ENCODE measurements at regions not wholly inside any gene's neighbourhood (a gene's known extent, or its start where the extent isn't known, plus 50 kb on each side); places are given as distances from the start of the nearest gene placed in this dataset.
"Not testable (repeated sequence)": the region's sequence is repeated elsewhere in the genome, so short reads cannot be mapped to it uniquely, and the experiment has no call there.

DNA sequence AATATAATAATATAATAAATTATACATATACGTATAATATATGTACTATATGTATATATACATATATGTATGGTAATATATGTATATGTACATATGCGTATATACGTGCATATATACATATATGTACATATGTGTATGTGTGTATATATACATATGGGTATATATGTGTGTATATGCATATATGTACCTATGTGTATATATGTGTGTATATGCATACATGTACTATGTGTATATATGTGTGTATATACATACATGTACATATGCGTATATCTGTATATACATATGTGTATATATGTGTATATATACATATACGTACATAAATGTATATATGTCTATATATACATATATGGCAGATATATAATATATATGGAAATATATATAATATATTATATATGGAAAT, 74.8 kb upstream of the ST3GAL6 start:
- no peaks in the 10 kb centered on the region for H3K9me3 Mint-ChIP-seq
- H3K36me3 Mint-ChIP-seq (ENCODE audit: low read depth): no peaks in the 10 kb centered on the region
- no peaks in the 10 kb centered on the region for H3K27me3 Mint-ChIP-seq (ENCODE audit: low read depth)
- intact Hi-C loops (cut with micrococcal nuclease): no loop called here
- no peak for DNase-seq (ENCODE audit: low spot score)
- H3K27ac Mint-ChIP-seq: no peak overlapping the region
- no peaks in the 10 kb centered on the region for H3K4me1 Mint-ChIP-seq (ENCODE audit: low read depth)
- H3K4me3 Mint-ChIP-seq (ENCODE audit: low read depth): no peak overlapping the region

DNA sequence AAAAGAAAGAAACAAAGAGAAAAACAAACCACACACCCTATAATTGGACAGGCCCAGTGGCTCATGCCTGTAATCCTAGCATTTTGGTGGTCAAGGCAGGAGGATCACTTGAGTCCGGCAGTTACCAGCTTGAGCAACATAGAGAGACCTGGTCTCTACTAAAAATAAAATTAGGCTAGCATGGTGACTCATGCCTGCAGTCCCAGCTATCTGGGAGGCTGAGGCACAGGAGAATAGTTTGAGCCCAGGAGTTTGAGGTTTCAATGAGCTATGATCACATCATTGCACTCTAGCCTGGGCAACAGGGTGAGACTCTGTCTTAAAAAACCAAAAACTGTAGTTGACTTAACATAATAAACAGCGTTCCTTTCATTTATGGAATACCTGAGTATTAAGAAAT, 72.3 kb upstream of the ST3GAL6 start:
- no peak overlapping the region for H3K4me3 Mint-ChIP-seq (ENCODE audit: low read depth)
- H3K9me3 Mint-ChIP-seq: no peaks in the 10 kb centered on the region
- no peaks in the 10 kb centered on the region for H3K36me3 Mint-ChIP-seq (ENCODE audit: low read depth)
- intact Hi-C loops (cut with micrococcal nuclease): no loop called here
- no peaks in the 10 kb centered on the region for H3K4me1 Mint-ChIP-seq (ENCODE audit: low read depth)
- no peaks in the 10 kb centered on the region for H3K27me3 Mint-ChIP-seq (ENCODE audit: low read depth)
- DNase-seq (ENCODE audit: low spot score): no peak
- no peak overlapping the region for H3K27ac Mint-ChIP-seq

- Mint-ChIP-seq H3K4me3 (ENCODE audit: low read depth) (no peak overlapping the region), H3K9me3 (no peaks in the 10 kb centered on the region)
- no peak for DNase-seq (ENCODE audit: low spot score)
Observed at GRCh38 chr3:98691897-98692296, 71.2 kb upstream of the ST3GAL6 start.

GRCh38 chr3:98692787-98693473, 70.2 kb upstream of the ST3GAL6 start:
- H3K36me3 Mint-ChIP-seq (ENCODE audit: low read depth): no peaks in the 10 kb centered on the region
- no peaks in the 10 kb centered on the region for H3K4me1 Mint-ChIP-seq (ENCODE audit: low read depth)
- H3K27me3 Mint-ChIP-seq (ENCODE audit: low read depth): no peaks in the 10 kb centered on the region
- no peak for DNase-seq (ENCODE audit: low spot score)
- H3K9me3 Mint-ChIP-seq: no peaks in the 10 kb centered on the region
- H3K27ac Mint-ChIP-seq: no peak overlapping the region
- no peak overlapping the region for H3K4me3 Mint-ChIP-seq (ENCODE audit: low read depth)
- intact Hi-C loops (cut with micrococcal nuclease): no loop called here

More at GRCh38 chr3:98691897-98692296, 71.2 kb upstream of the ST3GAL6 start:
- Mint-ChIP-seq H3K36me3 (ENCODE audit: low read depth) (no peaks in the 10 kb centered on the region), H3K4me1 (ENCODE audit: low read depth) (no peaks in the 10 kb centered on the region), H3K27ac (no peak overlapping the region), H3K27me3 (ENCODE audit: low read depth) (no peaks in the 10 kb centered on the region)
- intact Hi-C loops (cut with micrococcal nuclease): no loop called here

DNA sequence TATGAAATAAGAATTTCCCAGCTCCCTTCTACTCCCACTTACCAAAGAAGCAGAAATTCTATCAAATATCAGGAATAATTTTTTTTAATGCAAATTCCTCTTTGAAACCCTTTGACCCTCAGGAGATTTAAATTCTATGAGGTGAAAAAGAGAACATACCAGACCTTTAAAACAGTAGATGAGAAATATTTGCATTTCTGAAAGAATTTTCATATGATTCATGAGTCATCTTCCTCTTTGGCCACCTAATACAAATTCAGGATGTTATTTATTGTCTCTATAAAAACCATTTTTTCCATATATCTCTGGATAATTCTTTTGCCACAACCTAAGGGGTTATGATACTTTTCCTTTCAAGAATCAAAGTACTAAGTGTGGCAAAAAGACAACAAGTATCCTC, 67.3 kb upstream of the ST3GAL6 start:
- peaks cover 1% of the 10 kb centered on the region for H3K27me3 Mint-ChIP-seq (ENCODE audit: low read depth)
- no peak overlapping the region for H3K27ac Mint-ChIP-seq
- no peak overlapping the region for H3K4me3 Mint-ChIP-seq (ENCODE audit: low read depth)
- H3K4me1 Mint-ChIP-seq (ENCODE audit: low read depth): no peaks in the 10 kb centered on the region
- H3K36me3 Mint-ChIP-seq (ENCODE audit: low read depth): no peaks in the 10 kb centered on the region
- H3K9me3 Mint-ChIP-seq: no peaks in the 10 kb centered on the region
- no peak for DNase-seq (ENCODE audit: low spot score)
- intact Hi-C loops (cut with micrococcal nuclease): no loop called here

DNA sequence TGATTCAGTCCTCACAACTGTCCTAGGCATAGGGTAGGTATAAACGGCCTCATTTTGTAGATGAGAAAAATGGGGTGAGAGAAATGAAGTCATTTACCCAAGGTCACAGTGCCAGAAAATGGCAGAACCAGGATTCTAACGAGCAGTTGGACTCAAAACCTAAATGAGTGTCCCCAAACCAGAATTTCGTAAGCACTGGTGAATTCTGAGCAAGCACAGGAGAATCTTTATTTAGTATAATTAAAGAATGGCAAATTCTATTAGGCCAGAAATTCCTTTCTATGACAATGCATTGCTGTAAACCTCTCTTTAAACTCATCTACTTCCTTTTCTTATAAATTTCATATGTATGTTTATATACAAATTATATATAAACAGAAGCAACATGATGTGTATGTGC, 66.8 kb upstream of the ST3GAL6 start:
- H3K4me1 Mint-ChIP-seq (ENCODE audit: low read depth); H3K4me3 Mint-ChIP-seq (ENCODE audit: low read depth); H3K9me3 Mint-ChIP-seq; H3K27me3 Mint-ChIP-seq (ENCODE audit: low read depth); H3K27ac Mint-ChIP-seq; H3K36me3 Mint-ChIP-seq (ENCODE audit: low read depth); intact Hi-C loops (cut with micrococcal nuclease); DNase-seq (ENCODE audit: low spot score): not testable (repeated sequence)

GRCh38 chr3:98697225-98697624, 65.9 kb upstream of the ST3GAL6 start:
- no peak overlapping the region for H3K27ac Mint-ChIP-seq
- H3K36me3 Mint-ChIP-seq (ENCODE audit: low read depth): no peaks in the 10 kb centered on the region
- peaks cover 1% of the 10 kb centered on the region for H3K27me3 Mint-ChIP-seq (ENCODE audit: low read depth)
- H3K4me1 Mint-ChIP-seq (ENCODE audit: low read depth): no peaks in the 10 kb centered on the region
- H3K4me3 Mint-ChIP-seq (ENCODE audit: low read depth): no peak overlapping the region
- no peak for DNase-seq (ENCODE audit: low spot score)
- intact Hi-C loops (cut with micrococcal nuclease): no loop called here
- H3K9me3 Mint-ChIP-seq: no peaks in the 10 kb centered on the region

- intact Hi-C loops (cut with micrococcal nuclease): no loop called here
- H3K27me3 Mint-ChIP-seq (ENCODE audit: low read depth): peaks cover 1% of the 10 kb centered on the region
- H3K36me3 Mint-ChIP-seq (ENCODE audit: low read depth): no peaks in the 10 kb centered on the region
- DNase-seq (ENCODE audit: low spot score): no peak
- no peak overlapping the region for H3K4me3 Mint-ChIP-seq (ENCODE audit: low read depth)
- no peaks in the 10 kb centered on the region for H3K4me1 Mint-ChIP-seq (ENCODE audit: low read depth)
- H3K27ac Mint-ChIP-seq: no peak overlapping the region
- H3K9me3 Mint-ChIP-seq: no peaks in the 10 kb centered on the region
Observed at GRCh38 chr3:98699132-98699531, 64.0 kb upstream of the ST3GAL6 start.

GRCh38 chr3:98701071-98701675, 62.0 kb upstream of the ST3GAL6 start:
- Mint-ChIP-seq H3K36me3 (ENCODE audit: low read depth) (no peaks in the 10 kb centered on the region), H3K4me1 (ENCODE audit: low read depth) (no peaks in the 10 kb centered on the region), H3K4me3 (ENCODE audit: low read depth) (no peak overlapping the region), H3K27ac (no peak overlapping the region), H3K27me3 (ENCODE audit: low read depth) (peaks cover 1% of the 10 kb centered on the region), H3K9me3 (no peaks in the 10 kb centered on the region)
- intact Hi-C loops (cut with micrococcal nuclease): no loop called here
- DNase-seq (ENCODE audit: low spot score): no peak

- H3K27me3 Mint-ChIP-seq (ENCODE audit: low read depth): peaks cover 1% of the 10 kb centered on the region
- DNase-seq (ENCODE audit: low spot score): no peak
- no peaks in the 10 kb centered on the region for H3K9me3 Mint-ChIP-seq
- no peak overlapping the region for H3K4me3 Mint-ChIP-seq (ENCODE audit: low read depth)
- intact Hi-C loops (cut with micrococcal nuclease): no loop called here
- H3K4me1 Mint-ChIP-seq (ENCODE audit: low read depth): no peaks in the 10 kb centered on the region
- H3K36me3 Mint-ChIP-seq (ENCODE audit: low read depth): no peaks in the 10 kb centered on the region
- H3K27ac Mint-ChIP-seq: no peak overlapping the region
Observed at GRCh38 chr3:98702166-98702565, 61.0 kb upstream of the ST3GAL6 start.

GRCh38 chr3:98705212-98705611, 57.9 kb upstream of the ST3GAL6 start:
- H3K4me1 Mint-ChIP-seq (ENCODE audit: low read depth): no peaks in the 10 kb centered on the region

DNA sequence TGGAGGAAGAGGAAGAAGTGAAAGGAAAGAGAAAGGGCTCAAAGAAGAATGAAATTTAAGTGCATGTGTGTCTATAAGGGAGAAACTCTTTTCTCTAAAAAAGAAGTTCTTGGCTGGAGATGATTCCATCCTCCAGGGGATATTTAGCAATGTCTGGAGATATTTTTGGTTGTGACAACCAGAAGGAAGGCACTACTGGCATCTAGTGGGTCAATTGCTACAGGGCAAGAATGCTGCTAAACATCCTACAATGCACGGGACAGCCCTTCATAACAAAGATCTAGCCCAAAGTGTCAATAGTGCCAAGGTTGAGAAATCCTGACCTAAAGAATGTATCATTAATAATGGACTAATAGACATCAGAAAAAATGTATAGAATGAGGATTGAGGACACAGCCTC, 57.4 kb upstream of the ST3GAL6 start:
- Mint-ChIP-seq H3K4me1 (ENCODE audit: low read depth) (no peaks in the 10 kb centered on the region), H3K4me3 (ENCODE audit: low read depth) (no peak overlapping the region), H3K27ac (no peak overlapping the region), H3K36me3 (ENCODE audit: low read depth) (no peaks in the 10 kb centered on the region), H3K27me3 (ENCODE audit: low read depth) (peaks cover 2% of the 10 kb centered on the region), H3K9me3 (no peaks in the 10 kb centered on the region)
- intact Hi-C loops (cut with micrococcal nuclease): no loop called here
- no peak for DNase-seq (ENCODE audit: low spot score)

More at GRCh38 chr3:98705212-98705611, 57.9 kb upstream of the ST3GAL6 start:
- no peak overlapping the region for H3K4me3 Mint-ChIP-seq (ENCODE audit: low read depth)
- no peaks in the 10 kb centered on the region for H3K36me3 Mint-ChIP-seq (ENCODE audit: low read depth)
- no peaks in the 10 kb centered on the region for H3K9me3 Mint-ChIP-seq
- intact Hi-C loops (cut with micrococcal nuclease): no loop called here
- H3K27ac Mint-ChIP-seq: no peak overlapping the region
- H3K27me3 Mint-ChIP-seq (ENCODE audit: low read depth): no peaks in the 10 kb centered on the region
- no peak for DNase-seq (ENCODE audit: low spot score)

DNA sequence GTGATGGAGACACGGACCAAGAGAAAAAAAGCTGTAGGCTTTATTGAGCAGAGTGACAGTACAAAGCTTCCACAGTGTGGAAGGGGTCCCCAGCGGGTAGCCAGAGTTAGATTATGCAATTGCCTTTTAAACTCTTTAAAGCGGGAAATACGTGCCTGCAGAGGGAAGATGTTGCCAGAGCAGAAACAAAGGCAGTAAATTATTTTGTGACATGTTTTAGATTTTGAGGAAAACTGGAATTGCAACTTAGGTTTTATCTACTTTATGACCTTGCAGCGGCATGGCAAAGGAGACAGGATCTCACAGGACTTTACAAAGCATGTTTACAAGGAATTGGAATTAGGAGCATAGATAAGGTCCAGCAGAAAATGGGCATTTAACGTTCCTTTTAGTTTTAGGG, 54.5 kb upstream of the ST3GAL6 start:
- DNase-seq (ENCODE audit: low spot score); H3K27me3 Mint-ChIP-seq (ENCODE audit: low read depth); H3K4me3 Mint-ChIP-seq (ENCODE audit: low read depth); H3K9me3 Mint-ChIP-seq; H3K36me3 Mint-ChIP-seq (ENCODE audit: low read depth); H3K27ac Mint-ChIP-seq; intact Hi-C loops (cut with micrococcal nuclease); H3K4me1 Mint-ChIP-seq (ENCODE audit: low read depth): not testable (repeated sequence)
